PC-9 (cell line): ENCODE measurements at regions not wholly inside any gene's neighbourhood (a gene's known extent, or its start where the extent isn't known, plus 50 kb on each side); places are given as distances from the start of the nearest gene placed in this dataset.

ENCODE experiments used
- CTCF ChIP-seq: fragments of 200-600 bp; sonication (generic); conservative IDR thresholded peaks from 2 replicates; pipeline ENCODE4 v1.6.1; 2017; ENCODE audit warnings: mixed run types, antibody characterized with exemption, mild to moderate bottlenecking, moderate library complexity
- EZH2 ChIP-seq: fragments of 200-600 bp; sonication (generic); IDR thresholded peaks from 2 replicates; pipeline ENCODE4 v1.8.0; 2017; ENCODE audit warnings: antibody characterized with exemption, low read depth

DNA sequence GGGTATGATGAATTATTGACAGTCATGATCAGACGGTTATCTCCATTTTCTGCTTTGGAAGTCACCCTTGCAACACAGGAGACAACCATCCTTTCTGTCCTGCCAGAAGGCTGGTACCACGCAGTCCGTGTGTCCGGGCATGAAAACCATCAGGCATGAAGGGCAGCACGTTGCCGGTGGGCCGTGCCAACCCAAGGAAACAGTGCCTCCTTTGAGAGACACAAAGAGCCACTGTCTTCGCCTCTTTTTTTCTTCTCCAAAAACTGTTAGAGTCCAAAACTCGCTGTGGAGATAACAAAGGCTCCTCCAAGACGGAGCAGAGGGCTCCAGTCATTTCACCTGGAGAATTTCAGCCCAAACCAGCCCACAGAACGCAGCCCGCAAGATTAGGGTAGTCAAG lies 60.4 kb upstream of the ARHGAP21 start:
- TF ChIP-seq CTCF (no peak), EZH2 (no peak)
